HCT116 (cell line): ENCODE measurements at regions not wholly inside any gene's neighbourhood (a gene's known extent, or its start where the extent isn't known, plus 50 kb on each side); places are given as distances from the start of the nearest gene placed in this dataset.

ENCODE experiments used
- ATAC-seq: fragments of 200-7000 bp; cut with Tn5 transposase; 2 replicates; pipeline ENCODE4 v1.9.1; 2020; ENCODE audit warnings: mild to moderate bottlenecking, moderate library complexity
- BruUV-seq: library from RNA; stranded (reverse); fragments of 400-500 nt; replicated peaks from 2 replicates; lab custom pipeline; 2021; lab: Mats Ljungman, UMichigan
- CTCF ChIA-PET: fragments of 300-600 bp; sonication (Branson Sonifier 250); formaldehyde crosslinking; loops from one replicate; lab custom pipeline; 2021; ENCODE audit warnings: antibody characterized with exemption; lab: Charles Lee
- POLR2A ChIA-PET: fragments of 300-600, 350-600 bp; sonication (Branson Sonifier 250); formaldehyde crosslinking; loops from one replicate; lab custom pipeline; 2021; ENCODE audit warnings: antibody characterized with exemption; lab: Charles Lee
- RAD21 ChIA-PET, 2 experiments: fragments of 300-600 bp; sonication (Branson Sonifier 250); formaldehyde crosslinking; loops; one replicate each; lab custom pipeline; 2023; ENCODE audit warnings: low total read pairs in 2 of 2; ENCODE audit not compliant: uncharacterized antibody in 2 of 2, unreplicated experiment in 2 of 2, low non-redundant PET in 1 of 2; lab: Charles Lee
- DNase-seq: peaks from one replicate; pipeline ENCODE4 v3.0.0-alpha.2; 2010; ENCODE audit warnings: low read depth, low spot score
- H2AFZ ChIP-seq: fragments of 200-600 bp; shearing (Covaris generic), sonication (generic); 2 replicates; pipeline ENCODE4 v1.6.1; 2017; ENCODE audit warnings: low read depth, mixed run types, mixed read lengths, antibody characterized with exemption, low read length; ENCODE audit not compliant: poor library complexity, severe bottlenecking
- H3K27ac ChIP-seq: 2 replicates; pipeline ENCODE4 v1.5.1; 2012; ENCODE audit warnings: low read depth, low read length
- H3K27me3 ChIP-seq: fragments of 200-600 bp; sonication (generic); 2 replicates; pipeline ENCODE4 v1.6.1; 2016; ENCODE audit warnings: mixed run types, low read length, mixed read lengths; ENCODE audit not compliant: insufficient read depth
- H3K36me3 ChIP-seq, 2 experiments: fragments of 200-500 bp in 1 of 2; fragments of 200-600 bp in 1 of 2; sonication (Bioruptor generic) in 1 of 2; sonication (generic) in 1 of 2; 2 replicates each; pipeline versions ENCODE4 v1.5.1 to v1.6.1; 2014 to 2016; ENCODE audit warnings: low read length in 2 of 2, inconsistent platforms in 1 of 2, mixed read lengths in 1 of 2, mixed run types in 1 of 2; ENCODE audit not compliant: insufficient read depth in 2 of 2, control insufficient read depth in 1 of 2
- H3K4me1 ChIP-seq, 2 experiments: fragments of 200-600 bp in 1 of 2; sonication (generic) in 1 of 2; 2 replicates each; pipeline versions ENCODE4 v1.5.1 to v1.6.1; 2012 to 2017; ENCODE audit warnings: low read length in 2 of 2, inconsistent platforms in 1 of 2, mild to moderate bottlenecking in 1 of 2, mixed read lengths in 1 of 2, mixed run types in 1 of 2, moderate library complexity in 1 of 2; ENCODE audit not compliant: insufficient read depth in 2 of 2, control insufficient read depth in 1 of 2
- H3K4me2 ChIP-seq: fragments of 200-600 bp; sonication (generic); 2 replicates; pipeline ENCODE4 v1.6.1; 2017; ENCODE audit warnings: mixed run types, low read length, mixed read lengths
- H3K4me3 ChIP-seq, 2 experiments: fragments of 200-600 bp in 1 of 2; sonication (generic) in 1 of 2; replicated peaks in 1 of 2; 2 replicates each; pipeline ENCODE4 v1.5.1; 2011 to 2016; ENCODE audit warnings: low read length in 2 of 2, control low read depth in 1 of 2, low read depth in 1 of 2, mild to moderate bottlenecking in 1 of 2, mixed read lengths in 1 of 2, mixed run types in 1 of 2
- H3K79me2 ChIP-seq: fragments of 200-600 bp; sonication (generic); 2 replicates; pipeline ENCODE4 v1.6.1; 2017; ENCODE audit warnings: mild to moderate bottlenecking, mixed run types, low read length, moderate library complexity, mixed read lengths; ENCODE audit not compliant: insufficient read depth
- H3K9ac ChIP-seq: fragments of 200-600 bp; sonication (generic); 2 replicates; pipeline ENCODE4 v1.6.1; 2016; ENCODE audit warnings: low read length, mixed read lengths
- H3K9me2 ChIP-seq: fragments of 200-600 bp; sonication (generic), shearing (Covaris generic); 2 replicates; pipeline ENCODE4 v1.6.1; 2017; ENCODE audit warnings: mixed run types, mild to moderate bottlenecking, moderate library complexity; ENCODE audit not compliant: insufficient read depth
- H3K9me3 ChIP-seq, 2 experiments: fragments of 200-500 bp in 1 of 2; fragments of 200-600 bp in 1 of 2; sonication (Bioruptor generic) in 1 of 2; sonication (generic) in 1 of 2; 2 replicates each; pipeline ENCODE4 v1.6.1; 2014 to 2017; ENCODE audit warnings: low read length in 2 of 2, mixed read lengths in 2 of 2, inconsistent platforms in 1 of 2, low read depth in 1 of 2, mild to moderate bottlenecking in 1 of 2, mixed run types in 1 of 2, moderate library complexity in 1 of 2; ENCODE audit not compliant: control insufficient read depth in 1 of 2, insufficient read depth in 1 of 2
- H4K20me1 ChIP-seq: fragments of 200-600 bp; sonication (generic), shearing (Covaris generic); 2 replicates; pipeline ENCODE4 v1.6.1; 2017; ENCODE audit warnings: mixed run types, mild to moderate bottlenecking, moderate library complexity; ENCODE audit not compliant: insufficient read depth
- EGR1 ChIP-seq: IDR thresholded peaks from 2 replicates; pipeline ENCODE4 v1.6.1; 2012; ENCODE audit warnings: low read depth
- EZH2 ChIP-seq: fragments of 200-600 bp; sonication (generic); IDR thresholded peaks from 2 replicates; pipeline ENCODE4 v1.6.1; 2017; ENCODE audit warnings: antibody characterized with exemption, mixed run types
- JUND ChIP-seq: IDR thresholded peaks from 2 replicates; pipeline ENCODE4 v1.6.1; 2012
- POLR2A ChIP-seq: IDR thresholded peaks from 2 replicates; pipeline ENCODE4 v1.7.0; 2011; ENCODE audit warnings: borderline replicate concordance; ENCODE audit not compliant: insufficient read depth, insufficient read length; ENCODE audit errors: extremely low read depth
- POLR2AphosphoS5 ChIP-seq: IDR thresholded peaks from 2 replicates; pipeline ENCODE4 v1.6.1; 2011; ENCODE audit warnings: mild to moderate bottlenecking, low read depth, low read length, moderate library complexity
- RAD21 ChIP-seq: IDR thresholded peaks from 2 replicates; pipeline ENCODE4 v1.6.1; 2012; ENCODE audit warnings: low read depth, mild to moderate bottlenecking
- ZNF274 ChIP-seq: fragments of 200-500 bp; sonication (Bioruptor generic); IDR thresholded peaks from 2 replicates; pipeline ENCODE4 v1.6.1; 2014; ENCODE audit warnings: mild to moderate bottlenecking, low read depth, low read length, inconsistent platforms
- intact Hi-C: fragments of 100-400 bp; cut with micrococcal nuclease; formaldehyde crosslinking; loops from 2 replicates; pipeline ENCODE4 v1.10.0; 2022

DNA sequence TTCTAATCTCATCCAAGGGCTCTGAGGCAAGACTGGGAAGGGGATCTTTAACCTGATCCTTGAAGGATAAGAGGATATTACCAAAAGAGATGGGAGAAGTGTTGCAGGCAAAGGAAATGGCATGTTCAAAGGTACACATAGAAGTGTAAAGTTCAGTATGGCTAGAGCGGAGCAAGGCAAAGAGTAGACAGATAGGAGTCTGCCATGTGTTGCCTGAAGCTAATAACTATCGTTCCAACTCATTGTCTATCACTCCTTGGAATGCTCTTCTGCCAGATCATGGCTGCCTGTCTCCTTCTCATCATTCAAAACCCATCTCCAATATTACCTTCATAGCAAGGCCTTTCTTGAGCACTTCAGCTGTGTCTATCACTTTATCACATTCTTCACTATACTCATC is 55.2 kb upstream of the IL1RAPL2 start:
- no peak for TF ChIP-seq POLR2A
- H4K20me1 ChIP-seq: no peaks in the 10 kb centered on the region
- ATAC-seq (no peak), DNase-seq (no peak)
- no peaks in the 10 kb centered on the region for H3K9me2 ChIP-seq
- no peak overlapping the region for H2AFZ ChIP-seq
- ChIA-PET CTCF (no interaction called here), RAD21 (no interaction called here), POLR2A (no interaction called here)
- intact Hi-C loops: no loop called here
- H3K36me3 ChIP-seq: no peaks in the 10 kb centered on the region
- H3K27ac ChIP-seq: no peak overlapping the region
- H3K4me3 ChIP-seq: no peak overlapping the region
- no peak overlapping the region for H3K4me2 ChIP-seq
- BruUV-seq: no TSS peak
- no peak overlapping the region for H3K9ac ChIP-seq
- H3K27me3 ChIP-seq: no peaks in the 10 kb centered on the region
- H3K79me2 ChIP-seq: no peaks in the 10 kb centered on the region
- no peaks in the 10 kb centered on the region for H3K4me1 ChIP-seq
- no peaks in the 10 kb centered on the region for H3K9me3 ChIP-seq

DNA sequence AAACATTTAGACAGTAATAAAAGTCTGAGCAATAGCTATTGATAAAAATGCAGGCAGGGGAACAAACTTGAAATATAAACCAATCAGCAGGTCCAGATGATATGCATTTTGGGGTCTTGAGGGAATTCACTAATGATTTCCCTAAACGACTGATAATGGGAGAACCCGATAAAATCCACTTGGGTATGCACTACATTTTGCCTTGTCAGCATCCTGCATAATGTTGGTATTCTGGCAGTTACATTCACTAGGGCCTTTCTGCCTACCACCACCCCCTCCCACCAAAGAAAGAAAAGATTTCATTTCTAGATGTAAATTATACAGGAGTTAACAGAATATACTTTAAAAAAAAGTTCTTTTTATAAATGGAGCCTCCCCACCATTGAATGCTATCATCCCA is 63.5 kb upstream of the IL1RAPL2 start:
- no TSS peak for BruUV-seq
- H3K9me2 ChIP-seq: no peaks in the 10 kb centered on the region
- DNase-seq (no peak), ATAC-seq (no peak)
- no peaks in the 10 kb centered on the region for H3K79me2 ChIP-seq
- H3K4me3 ChIP-seq: no peak overlapping the region
- CTCF ChIA-PET: no interaction called here
- H3K9ac ChIP-seq: no peak overlapping the region
- no peaks in the 10 kb centered on the region for H3K36me3 ChIP-seq
- H3K4me1 ChIP-seq: no peaks in the 10 kb centered on the region
- H3K27me3 ChIP-seq: no peaks in the 10 kb centered on the region
- TF ChIP-seq EZH2 (no peak), RAD21 (no peak), POLR2AphosphoS5 (no peak), EGR1 (no peak), POLR2A (no peak), ZNF274 (no peak), JUND (no peak)
- RAD21 ChIA-PET: no interaction called here
- H3K9me3 ChIP-seq: no peaks in the 10 kb centered on the region
- no peak overlapping the region for H3K4me2 ChIP-seq
- H2AFZ ChIP-seq: no peak overlapping the region
- H3K27ac ChIP-seq: no peak overlapping the region
- H4K20me1 ChIP-seq: no peaks in the 10 kb centered on the region
- intact Hi-C loops: no loop called here
- POLR2A ChIA-PET: no interaction called here
